ENCODE measurements at regions not wholly inside any gene's neighbourhood (a gene's known extent, or its start where the extent isn't known, plus 50 kb on each side); places are given as distances from the start of the nearest gene placed in this dataset.

- no peaks in the 10 kb centered on the region for H3K36me3 ChIP-seq (ENCODE audit: low read length)
- TF ChIP-seq CTCF (IDR thresholded peaks at IDR 0.05; ENCODE audit: insufficient read depth, low read length, poor library complexity, severe bottlenecking): no peak
- TF ChIP-seq EZH2phosphoT487 (conservative IDR thresholded peaks at IDR 0.05; ENCODE audit: low read length): no peak
- H3K79me2 ChIP-seq (ENCODE audit: insufficient read depth, low read length): no peaks in the 10 kb centered on the region
- no peak overlapping the region for H3K4me2 ChIP-seq (ENCODE audit: low read depth, low read length, poor library complexity, severe bottlenecking)
- H2AFZ ChIP-seq (ENCODE audit: low read depth, low read length, severe bottlenecking): no peak overlapping the region
- no peaks in the 10 kb centered on the region for H3K9me2 ChIP-seq (replicated peaks; ENCODE audit: insufficient read depth, low read length)
- H3K9me3 ChIP-seq (ENCODE audit: insufficient read depth, low read length): no peaks in the 10 kb centered on the region
- no peak overlapping the region for H3K9ac ChIP-seq (ENCODE audit: low read length)
- no peaks in the 10 kb centered on the region for H3F3A ChIP-seq (ENCODE audit: insufficient read depth)
- no peaks in the 10 kb centered on the region for H4K20me1 ChIP-seq (ENCODE audit: low read depth, low read length)
- no peak overlapping the region for H3K4me3 ChIP-seq (ENCODE audit: insufficient read depth, low read length, poor library complexity, severe bottlenecking)
- no peaks in the 10 kb centered on the region for H3K27me3 ChIP-seq (ENCODE audit: low read length)
- H3K27ac ChIP-seq (ENCODE audit: low read depth, low read length): no peak overlapping the region
Measured at GRCh38 chr10:2576892-2577291, 490.5 kb upstream of the PFKP start.

- no peak overlapping the region for H3K9ac ChIP-seq (ENCODE audit: low read length)
- H3K79me2 ChIP-seq (ENCODE audit: insufficient read depth, low read length): no peaks in the 10 kb centered on the region
Measured at GRCh38 chr10:2575460-2575859, 491.9 kb upstream of the PFKP start.

GRCh38 chr10:2572611-2573010 is 494.7 kb upstream of the PFKP start:
- no peak overlapping the region for H3K4me3 ChIP-seq (ENCODE audit: insufficient read depth, low read length, poor library complexity, severe bottlenecking)
- no peaks in the 10 kb centered on the region for H3K27me3 ChIP-seq (ENCODE audit: low read length)
- no peak overlapping the region for H2AFZ ChIP-seq (ENCODE audit: low read depth, low read length, severe bottlenecking)
- no peak overlapping the region for H3K9ac ChIP-seq (ENCODE audit: low read length)
- TF ChIP-seq EZH2phosphoT487 (conservative IDR thresholded peaks at IDR 0.05; ENCODE audit: low read length): no peak
- H3K4me2 ChIP-seq (ENCODE audit: low read depth, low read length, poor library complexity, severe bottlenecking): no peak overlapping the region
- H3K36me3 ChIP-seq (ENCODE audit: low read length): no peaks in the 10 kb centered on the region
- H3K27ac ChIP-seq (ENCODE audit: low read depth, low read length): no peak overlapping the region
- H3K9me2 ChIP-seq (replicated peaks; ENCODE audit: insufficient read depth, low read length): no peaks in the 10 kb centered on the region
- H3K79me2 ChIP-seq (ENCODE audit: insufficient read depth, low read length): no peaks in the 10 kb centered on the region
- no peaks in the 10 kb centered on the region for H3F3A ChIP-seq (ENCODE audit: insufficient read depth)
- H3K9me3 ChIP-seq (ENCODE audit: insufficient read depth, low read length): no peaks in the 10 kb centered on the region
- H4K20me1 ChIP-seq (ENCODE audit: low read depth, low read length): no peaks in the 10 kb centered on the region

More at GRCh38 chr10:2575460-2575859, 491.9 kb upstream of the PFKP start:
- no peak overlapping the region for H2AFZ ChIP-seq (ENCODE audit: low read depth, low read length, severe bottlenecking)
- no peaks in the 10 kb centered on the region for H3F3A ChIP-seq (ENCODE audit: insufficient read depth)
- H4K20me1 ChIP-seq (ENCODE audit: low read depth, low read length): no peaks in the 10 kb centered on the region
- no peaks in the 10 kb centered on the region for H3K9me3 ChIP-seq (ENCODE audit: insufficient read depth, low read length)
- H3K4me2 ChIP-seq (ENCODE audit: low read depth, low read length, poor library complexity, severe bottlenecking): no peak overlapping the region
- no peaks in the 10 kb centered on the region for H3K36me3 ChIP-seq (ENCODE audit: low read length)
- H3K9me2 ChIP-seq (replicated peaks; ENCODE audit: insufficient read depth, low read length): no peaks in the 10 kb centered on the region
- no peak for TF ChIP-seq CTCF (IDR thresholded peaks at IDR 0.05; ENCODE audit: insufficient read depth, low read length, poor library complexity, severe bottlenecking)
- no peak for TF ChIP-seq EZH2phosphoT487 (conservative IDR thresholded peaks at IDR 0.05; ENCODE audit: low read length)
- no peaks in the 10 kb centered on the region for H3K27me3 ChIP-seq (ENCODE audit: low read length)
- no peak overlapping the region for H3K27ac ChIP-seq (ENCODE audit: low read depth, low read length)
- H3K4me3 ChIP-seq (ENCODE audit: insufficient read depth, low read length, poor library complexity, severe bottlenecking): no peak overlapping the region

GRCh38 chr10:2556883-2557282 is 510.5 kb upstream of the PFKP start:
- Histone ChIP-seq H3K9me3 (ENCODE audit: insufficient read depth, low read length) (no peaks in the 10 kb centered on the region), H2AFZ (ENCODE audit: low read depth, low read length, severe bottlenecking) (no peak overlapping the region), H3K27me3 (ENCODE audit: low read length) (no peaks in the 10 kb centered on the region), H3K79me2 (ENCODE audit: insufficient read depth, low read length) (no peaks in the 10 kb centered on the region), H3K9me2 (replicated peaks; ENCODE audit: insufficient read depth, low read length) (no peaks in the 10 kb centered on the region), H3K36me3 (ENCODE audit: low read length) (no peaks in the 10 kb centered on the region), H3F3A (ENCODE audit: insufficient read depth) (no peaks in the 10 kb centered on the region), H3K4me3 (ENCODE audit: insufficient read depth, low read length, poor library complexity, severe bottlenecking) (no peak overlapping the region), H3K9ac (ENCODE audit: low read length) (no peak overlapping the region), H4K20me1 (ENCODE audit: low read depth, low read length) (no peaks in the 10 kb centered on the region), H3K4me2 (ENCODE audit: low read depth, low read length, poor library complexity, severe bottlenecking) (no peak overlapping the region), H3K27ac (ENCODE audit: low read depth, low read length) (no peak overlapping the region)
- no peak for TF ChIP-seq EZH2phosphoT487 (conservative IDR thresholded peaks at IDR 0.05; ENCODE audit: low read length)
- no peak for TF ChIP-seq CTCF (IDR thresholded peaks at IDR 0.05; ENCODE audit: insufficient read depth, low read length, poor library complexity, severe bottlenecking)

Measured in SU-DHL-6 (cell line).